ENCODE measurements at regions not wholly inside any gene's neighbourhood (a gene's known extent, or its start where the extent isn't known, plus 50 kb on each side); places are given as distances from the start of the nearest gene placed in this dataset.

- Histone ChIP-seq H3K36me3 (ENCODE audit: insufficient read depth, low read length) (no peaks in the 10 kb centered on the region), H3K27ac (no peak overlapping the region), H3K9me3 (ENCODE audit: low read depth, low read length) (no peaks in the 10 kb centered on the region), H3K9ac (ENCODE audit: insufficient read length) (no peak overlapping the region), H3K4me3 (no peak overlapping the region)
- DNase-seq (ENCODE audit: low read depth, low spot score) = no peak
- TF ChIP-seq FOXP2 (optimal IDR thresholded peaks at IDR 0.05; ENCODE audit: control extremely low read depth, extremely low read length, insufficient read depth) (no peak), EZH2 (IDR thresholded peaks at IDR 0.05) (no peak), POLR2AphosphoS5 (IDR thresholded peaks at IDR 0.05; ENCODE audit: borderline replicate concordance, low read depth, low read length) (no peak)
Measured at GRCh38 chr5:164336906-164337305, 831.5 kb downstream of the MAT2B start.

DNA sequence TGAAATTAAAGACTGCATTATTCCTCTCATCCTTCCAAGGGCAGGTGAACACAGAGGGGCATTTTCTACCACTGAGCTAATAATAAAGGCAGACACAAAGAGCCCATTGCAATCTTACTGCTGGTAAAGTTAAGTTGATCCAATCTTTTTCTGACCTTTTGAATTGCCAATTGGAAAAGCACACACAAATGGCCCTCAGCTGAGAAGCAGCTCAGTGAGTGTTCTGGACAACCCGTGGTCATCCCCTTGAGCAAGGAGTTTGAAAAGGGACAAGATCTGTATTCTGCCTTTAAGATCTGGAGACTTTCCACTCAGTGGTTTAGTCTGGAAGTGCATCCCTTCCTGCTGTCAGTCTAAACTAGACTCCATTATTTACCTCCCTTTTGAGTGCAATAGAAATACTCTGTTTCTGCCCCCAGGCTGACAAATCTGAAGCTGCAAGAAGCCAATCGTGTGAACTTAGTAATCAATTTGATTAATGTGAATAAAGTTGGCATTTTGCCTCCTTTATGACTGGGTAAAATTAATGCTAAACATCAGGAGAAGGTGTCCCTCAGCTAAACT lies 835.7 kb downstream of the MAT2B start:
- no peaks in the 10 kb centered on the region for H3K9me3 ChIP-seq (ENCODE audit: low read depth, low read length)
- H3K4me3 ChIP-seq = no peak overlapping the region
- H3K36me3 ChIP-seq (ENCODE audit: insufficient read depth, low read length) = no peaks in the 10 kb centered on the region
- H3K9ac ChIP-seq (ENCODE audit: insufficient read length) = no peak overlapping the region
- no peak for DNase-seq (ENCODE audit: low read depth, low spot score)
- TF ChIP-seq POLR2AphosphoS5 (IDR thresholded peaks at IDR 0.05; ENCODE audit: borderline replicate concordance, low read depth, low read length) = no peak
- TF ChIP-seq EZH2 (IDR thresholded peaks at IDR 0.05) = no peak
- TF ChIP-seq FOXP2 (optimal IDR thresholded peaks at IDR 0.05; ENCODE audit: control extremely low read depth, extremely low read length, insufficient read depth) = no peak
- no peak overlapping the region for H3K27ac ChIP-seq

GRCh38 chr5:164345173-164345849 lies 839.9 kb downstream of the MAT2B start:
- Histone ChIP-seq H3K4me3 (no peak overlapping the region), H3K9me3 (ENCODE audit: low read depth, low read length) (no peaks in the 10 kb centered on the region), H3K36me3 (ENCODE audit: insufficient read depth, low read length) (no peaks in the 10 kb centered on the region), H3K27ac (no peak overlapping the region), H3K9ac (ENCODE audit: insufficient read length) (no peak overlapping the region)
- DNase-seq (ENCODE audit: low read depth, low spot score) = no peak
- TF ChIP-seq EZH2 (IDR thresholded peaks at IDR 0.05) (no peak), FOXP2 (optimal IDR thresholded peaks at IDR 0.05; ENCODE audit: control extremely low read depth, extremely low read length, insufficient read depth) (no peak), POLR2AphosphoS5 (IDR thresholded peaks at IDR 0.05; ENCODE audit: borderline replicate concordance, low read depth, low read length) (no peak)

- Histone ChIP-seq H3K9me3 (ENCODE audit: low read depth, low read length) (no peaks in the 10 kb centered on the region), H3K9ac (ENCODE audit: insufficient read length) (no peak overlapping the region), H3K27ac (no peak overlapping the region), H3K36me3 (ENCODE audit: insufficient read depth, low read length) (no peaks in the 10 kb centered on the region), H3K4me3 (no peak overlapping the region)
- TF ChIP-seq EZH2 (IDR thresholded peaks at IDR 0.05) = no peak
- no peak for TF ChIP-seq FOXP2 (optimal IDR thresholded peaks at IDR 0.05; ENCODE audit: control extremely low read depth, extremely low read length, insufficient read depth)
- no peak for DNase-seq (ENCODE audit: low read depth, low spot score)
Measured at GRCh38 chr5:164345853-164346252, 840.4 kb downstream of the MAT2B start.

DNA sequence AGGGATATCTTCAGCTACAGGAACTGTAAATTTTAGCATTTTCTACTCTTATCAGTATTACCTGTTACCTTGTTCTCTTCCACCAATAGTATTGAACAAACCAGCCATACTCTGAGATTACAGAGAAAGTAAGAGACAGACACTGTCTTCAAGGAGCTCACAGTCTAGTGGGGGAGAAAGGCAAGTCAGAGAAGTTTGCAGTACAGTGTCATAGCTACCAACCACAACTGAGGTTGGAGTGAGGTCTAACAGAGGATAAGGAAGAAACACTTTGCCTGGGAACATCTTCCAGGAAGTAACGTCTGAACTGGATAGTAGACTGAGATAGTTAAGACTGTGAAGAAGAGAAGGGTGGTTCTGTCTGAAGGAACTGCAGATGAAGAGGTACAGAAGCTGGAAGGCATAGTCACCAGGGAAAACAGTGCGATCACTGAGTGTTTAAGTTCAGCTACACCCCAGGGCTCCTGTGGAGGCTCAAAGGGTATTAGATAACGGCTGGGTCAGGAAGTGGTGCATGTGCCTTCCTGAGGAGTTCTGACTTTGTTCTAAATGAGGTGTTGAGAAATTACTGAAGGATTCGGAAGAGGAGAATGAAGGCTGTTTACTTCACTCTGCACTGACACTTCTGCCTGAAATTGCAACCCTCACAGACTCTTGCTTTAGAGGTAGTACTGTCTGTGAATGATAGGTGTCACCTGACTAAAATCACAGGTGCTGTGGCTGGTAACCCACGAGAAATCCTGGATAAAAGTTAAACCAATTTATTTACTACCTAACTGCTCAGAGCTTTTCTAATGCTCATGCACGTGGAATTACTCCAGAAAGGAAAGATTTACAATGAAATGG lies 841.6 kb downstream of the MAT2B start:
- TF ChIP-seq EZH2 (IDR thresholded peaks at IDR 0.05) (no peak), POLR2AphosphoS5 (IDR thresholded peaks at IDR 0.05; ENCODE audit: borderline replicate concordance, low read depth, low read length) (no peak), FOXP2 (optimal IDR thresholded peaks at IDR 0.05; ENCODE audit: control extremely low read depth, extremely low read length, insufficient read depth) (no peak)
- no peaks in the 10 kb centered on the region for H3K9me3 ChIP-seq (ENCODE audit: low read depth, low read length)
- H3K4me3 ChIP-seq = no peak overlapping the region
- DNase-seq (ENCODE audit: low read depth, low spot score) = no peak
- H3K9ac ChIP-seq (ENCODE audit: insufficient read length) = no peak overlapping the region
- H3K27ac ChIP-seq = no peak overlapping the region
- no peaks in the 10 kb centered on the region for H3K36me3 ChIP-seq (ENCODE audit: insufficient read depth, low read length)

- H3K4me3 ChIP-seq = no peak overlapping the region
- TF ChIP-seq FOXP2 (optimal IDR thresholded peaks at IDR 0.05; ENCODE audit: control extremely low read depth, extremely low read length, insufficient read depth) (no peak), POLR2AphosphoS5 (IDR thresholded peaks at IDR 0.05; ENCODE audit: borderline replicate concordance, low read depth, low read length) (no peak), EZH2 (IDR thresholded peaks at IDR 0.05) (no peak)
- H3K9me3 ChIP-seq (ENCODE audit: low read depth, low read length) = no peaks in the 10 kb centered on the region
- no peak overlapping the region for H3K27ac ChIP-seq
- DNase-seq (ENCODE audit: low read depth, low spot score) = no peak
- no peak overlapping the region for H3K9ac ChIP-seq (ENCODE audit: insufficient read length)
- H3K36me3 ChIP-seq (ENCODE audit: insufficient read depth, low read length) = no peaks in the 10 kb centered on the region
Measured at GRCh38 chr5:164350236-164350635, 844.8 kb downstream of the MAT2B start.

- Histone ChIP-seq H3K36me3 (ENCODE audit: insufficient read depth, low read length) (no peaks in the 10 kb centered on the region), H3K9ac (ENCODE audit: insufficient read length) (no peak overlapping the region), H3K27ac (no peak overlapping the region), H3K4me3 (no peak overlapping the region), H3K9me3 (ENCODE audit: low read depth, low read length) (no peaks in the 10 kb centered on the region)
- DNase-seq (ENCODE audit: low read depth, low spot score) = no peak
- no peak for TF ChIP-seq EZH2 (IDR thresholded peaks at IDR 0.05)
- no peak for TF ChIP-seq FOXP2 (optimal IDR thresholded peaks at IDR 0.05; ENCODE audit: control extremely low read depth, extremely low read length, insufficient read depth)
Measured at GRCh38 chr5:164351245-164351834, 845.9 kb downstream of the MAT2B start.

DNA sequence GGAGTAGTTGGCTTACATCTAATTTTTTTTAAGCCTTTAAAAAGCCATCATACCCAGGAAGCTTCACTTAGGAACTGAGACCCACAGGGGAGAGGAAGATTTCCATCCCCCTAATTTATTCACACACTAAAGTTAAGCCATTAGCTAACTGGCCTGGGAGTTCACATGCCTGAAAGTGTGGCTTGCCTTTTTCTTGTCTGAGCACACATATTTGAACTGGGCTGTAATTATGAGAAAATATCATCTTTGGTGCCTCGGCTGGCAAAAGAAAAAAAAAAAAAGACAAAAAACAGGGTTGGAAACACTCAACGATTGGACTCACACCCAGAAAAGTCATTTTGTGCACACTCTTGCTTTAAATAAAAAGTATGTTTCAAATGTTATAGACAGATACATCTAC lies 847.3 kb downstream of the MAT2B start:
- Histone ChIP-seq H3K36me3 (ENCODE audit: insufficient read depth, low read length) (no peaks in the 10 kb centered on the region), H3K9ac (ENCODE audit: insufficient read length) (no peak overlapping the region), H3K9me3 (ENCODE audit: low read depth, low read length) (no peaks in the 10 kb centered on the region), H3K27ac (no peak overlapping the region), H3K4me3 (no peak overlapping the region)
- TF ChIP-seq POLR2AphosphoS5 (IDR thresholded peaks at IDR 0.05; ENCODE audit: borderline replicate concordance, low read depth, low read length) = no peak
- TF ChIP-seq FOXP2 (optimal IDR thresholded peaks at IDR 0.05; ENCODE audit: control extremely low read depth, extremely low read length, insufficient read depth) = no peak
- TF ChIP-seq EZH2 (IDR thresholded peaks at IDR 0.05) = no peak
- DNase-seq (ENCODE audit: low read depth, low spot score) = no peak
